Ishikawa (cell line): ENCODE measurements at regions not wholly inside any gene's neighbourhood (a gene's known extent, or its start where the extent isn't known, plus 50 kb on each side); places are given as distances from the start of the nearest gene placed in this dataset.

ENCODE experiments used
- CEBPB ChIP-seq: IDR thresholded peaks from 2 replicates; pipeline ENCODE4 v1.6.1; 2012
- CREB1 ChIP-seq: IDR thresholded peaks from 2 replicates; pipeline ENCODE4 v1.6.1; 2012; ENCODE audit warnings: low read depth
- EGR1 ChIP-seq: IDR thresholded peaks from 2 replicates; pipeline ENCODE4 v1.6.1; 2012
- EP300 ChIP-seq: IDR thresholded peaks from 2 replicates; pipeline ENCODE4 v1.6.1; 2012; ENCODE audit warnings: borderline replicate concordance
- FOXM1 ChIP-seq: IDR thresholded peaks from 2 replicates; pipeline ENCODE4 v1.6.1; 2012; ENCODE audit warnings: low read depth, borderline replicate concordance
- MAX ChIP-seq: IDR thresholded peaks from 2 replicates; pipeline ENCODE4 v1.6.1; 2012
- RAD21 ChIP-seq: IDR thresholded peaks from 2 replicates; pipeline ENCODE4 v1.6.1; 2012; ENCODE audit warnings: low read depth
- REST ChIP-seq: IDR thresholded peaks from 2 replicates; pipeline ENCODE4 v1.6.1; 2012; ENCODE audit warnings: low read depth, mild to moderate bottlenecking
- TAF1 ChIP-seq: IDR thresholded peaks from 2 replicates; pipeline ENCODE4 v1.6.1; 2012; ENCODE audit warnings: low read depth, mild to moderate bottlenecking
- TCF12 ChIP-seq: IDR thresholded peaks from 2 replicates; pipeline ENCODE4 v1.6.1; 2012; ENCODE audit warnings: low read depth
- YY1 ChIP-seq: IDR thresholded peaks from 2 replicates; pipeline ENCODE4 v1.6.1; 2012; ENCODE audit warnings: low read depth
- ZBTB7A ChIP-seq: IDR thresholded peaks from 2 replicates; pipeline ENCODE4 v1.6.1; 2012; ENCODE audit warnings: low read depth
- TF ChIP-seq, protein P1 (sequence below): IDR thresholded peaks from 2 replicates; pipeline ENCODE4 v1.6.1; 2012

- TF ChIP-seq YY1 (no peak), FOXM1 (no peak), CEBPB (no peak), EP300 (no peak), TAF1 (no peak), CREB1 (no peak), REST (no peak), MAX (no peak), RAD21 (no peak), EGR1 (no peak), TCF12 (no peak), ZBTB7A (no peak)
- TF ChIP-seq, protein P1, sequence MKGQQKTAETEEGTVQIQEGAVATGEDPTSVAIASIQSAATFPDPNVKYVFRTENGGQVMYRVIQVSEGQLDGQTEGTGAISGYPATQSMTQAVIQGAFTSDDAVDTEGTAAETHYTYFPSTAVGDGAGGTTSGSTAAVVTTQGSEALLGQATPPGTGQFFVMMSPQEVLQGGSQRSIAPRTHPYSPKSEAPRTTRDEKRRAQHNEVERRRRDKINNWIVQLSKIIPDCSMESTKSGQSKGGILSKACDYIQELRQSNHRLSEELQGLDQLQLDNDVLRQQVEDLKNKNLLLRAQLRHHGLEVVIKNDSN, result no peak
These were observed 470.5 kb upstream of the CITED2 start for GRCh38 chr6:139844907-139845306.
